Right lobe of liver (tissue), 6 donors: ENCODE measurements at regions not wholly inside any gene's neighbourhood (a gene's known extent, or its start where the extent isn't known, plus 50 kb on each side); places are given as distances from the start of the nearest gene placed in this dataset.
"Not testable (repeated sequence)": the region's sequence is repeated elsewhere in the genome, so short reads cannot be mapped to it uniquely, and the experiment has no call there.

Experiments used
- ATAC-seq, 4 donors: fragments of 200-7000 bp; cut with Tn5 transposase; one replicate each; pipeline ENCODE4 v1.9.1; 2020; ENCODE audit warnings: mild to moderate bottlenecking in 4 of 4, moderate library complexity in 4 of 4
- DNase-seq, 3 donors: peaks; one replicate each; pipeline ENCODE4 v3.0.0-alpha.2; 2020
- H3K27ac ChIP-seq, 3 donors: fragments of 200-600 bp; one replicate each; pipeline ENCODE4 v1.8.0; 2022
- H3K27me3 ChIP-seq, 2 donors: fragments of 200-600 bp; one replicate each; pipeline ENCODE4 v1.8.0; 2022
- H3K36me3 ChIP-seq, 4 donors: fragments of 200-600 bp; sonication (generic) in 1 of 4; one replicate each; pipeline versions ENCODE4 v1.5.1 to v1.8.0; 2017 to 2022; ENCODE audit warnings: control low read depth in 1 of 4
- H3K4me1 ChIP-seq, 4 donors: fragments of 200-600 bp; sonication (generic) in 1 of 4; one replicate each; pipeline versions ENCODE4 v1.5.1 to v1.8.0; 2017 to 2022; ENCODE audit warnings: control low read depth in 1 of 4
- H3K4me3 ChIP-seq, 3 donors: fragments of 200-600 bp; one replicate each; pipeline ENCODE4 v1.8.0; 2022
- H3K9me3 ChIP-seq, 4 donors: fragments of 200-600 bp; sonication (generic) in 1 of 4; one replicate each; pipeline versions ENCODE4 v1.5.1 to v1.8.0; 2017 to 2022; ENCODE audit warnings: control low read depth in 1 of 4
- CTCF ChIP-seq, 4 donors: fragments of 200-600 bp in 3 of 4; fragments of 450-650 bp in 1 of 4; IDR thresholded peaks; one replicate each; pipeline versions ENCODE4 v1.5.1 to v1.8.0; 2016 to 2022; ENCODE audit warnings: antibody characterized with exemption in 4 of 4, mild to moderate bottlenecking in 2 of 4
- POLR2A ChIP-seq: fragments of 450-650 bp; IDR thresholded peaks from one replicate; pipeline ENCODE4 v1.6.1; 2017; ENCODE audit warnings: antibody characterized with exemption, mild to moderate bottlenecking
- WGBS: methylation state at CpG from one replicate; pipeline ENCODE4 v1.1.6; 2018; ENCODE audit warnings: low coverage, low lambda C conversion rate; ENCODE audit not compliant: insufficient coverage; ENCODE audit errors: missing lambda C conversion rate; 5-methylcytosine and 5-hydroxymethylcytosine counted together
- intact Hi-C, 2 donors: fragments of 100-400 bp; cut with DNase I; formaldehyde crosslinking; loops; one replicate each; pipeline versions ENCODE4 v1.11.2 to v1.14.1; 2022
- donor health status: DM: no; HTN: yes; CAD: no.
- donor health status: DM: no; HTN: no; CAD: no.
- donor health status: DM: no; HTN: no; CAD: no.
- donor health status: DM: no; HTN: yes; CAD: no.
- donor health status: DM: no; HTN: yes; CAD: no.

- no peak overlapping the region for H3K4me3 ChIP-seq
- no peaks in the 10 kb centered on the region for H3K9me3 ChIP-seq
- ATAC-seq (no peak), DNase-seq (no peak)
- H3K4me1 ChIP-seq: no peaks in the 10 kb centered on the region
- TF ChIP-seq POLR2A (no peak), CTCF (IDR thresholded peaks at IDR 0.05) (no peak)
- WGBS: 47% methylated on average over 1 of the region's 1 CpG
- intact Hi-C loops: no loop called here
- no peaks in the 10 kb centered on the region for H3K36me3 ChIP-seq
- H3K27me3 ChIP-seq: no peaks in the 10 kb centered on the region
- no peak overlapping the region for H3K27ac ChIP-seq
These were observed 81.2 kb upstream of the MAN1A1 start for GRCh38 chr6:119430805-119431204.

GRCh38 chr6:119428633-119429032, 79.1 kb upstream of the MAN1A1 start:
- TF ChIP-seq POLR2A (no peak), CTCF (IDR thresholded peaks at IDR 0.05) (no peak)
- no peak for ATAC-seq
- H3K4me3 ChIP-seq: no peak overlapping the region
- no peak for DNase-seq
- no peaks in the 10 kb centered on the region for H3K4me1 ChIP-seq
- no peaks in the 10 kb centered on the region for H3K9me3 ChIP-seq
- no peak overlapping the region for H3K27ac ChIP-seq
- intact Hi-C loops: no loop called here
- no peaks in the 10 kb centered on the region for H3K27me3 ChIP-seq
- no peaks in the 10 kb centered on the region for H3K36me3 ChIP-seq

GRCh38 chr6:119426619-119427018, 77.1 kb upstream of the MAN1A1 start:
- no peaks in the 10 kb centered on the region for H3K27me3 ChIP-seq
- intact Hi-C loops: no loop called here
- H3K9me3 ChIP-seq: no peaks in the 10 kb centered on the region
- DNase-seq (no peak), ATAC-seq (no peak)
- no peak for TF ChIP-seq CTCF (IDR thresholded peaks at IDR 0.05)
- TF ChIP-seq POLR2A: no peak
- H3K4me3 ChIP-seq: no peak overlapping the region
- 84% methylated on average over 3 of the region's 3 CpGs for WGBS
- no peak overlapping the region for H3K27ac ChIP-seq
- H3K36me3 ChIP-seq: no peaks in the 10 kb centered on the region
- H3K4me1 ChIP-seq: no peaks in the 10 kb centered on the region

- intact Hi-C loops: no loop called here
- Histone ChIP-seq H3K36me3 (no peaks in the 10 kb centered on the region), H3K27me3 (no peaks in the 10 kb centered on the region), H3K27ac (no peak overlapping the region), H3K9me3 (no peaks in the 10 kb centered on the region), H3K4me3 (no peak overlapping the region), H3K4me1 (no peaks in the 10 kb centered on the region)
- no peak for ATAC-seq
- no peak for DNase-seq
- TF ChIP-seq CTCF (IDR thresholded peaks at IDR 0.05) (no peak), POLR2A (no peak)
- 78% methylated on average over 5 of the region's 5 CpGs for WGBS
These were observed 74.4 kb upstream of the MAN1A1 start for GRCh38 chr6:119423996-119424395.

- H3K27ac ChIP-seq, H3K9me3 ChIP-seq, H3K4me3 ChIP-seq, DNase-seq, H3K4me1 ChIP-seq, ATAC-seq, intact Hi-C loops, H3K27me3 ChIP-seq, H3K36me3 ChIP-seq: not testable (repeated sequence)
- 100% methylated on average over 1 of the region's 2 CpGs for whole genome bisulfite sequencing
These were observed 68.5 kb upstream of the MAN1A1 start for GRCh38 chr6:119418084-119418483.
